ENCODE measurements at regions not wholly inside any gene's neighbourhood (a gene's known extent, or its start where the extent isn't known, plus 50 kb on each side); places are given as distances from the start of the nearest gene placed in this dataset.
"Not testable (repeated sequence)": the region's sequence is repeated elsewhere in the genome, so short reads cannot be mapped to it uniquely, and the experiment has no call there.

- DNase-seq (ENCODE audit: low read depth, low spot score), result no peak
Observed at GRCh38 chr5:158064334-158065123, 205.6 kb upstream of the CLINT1 start.

- DNase-seq (ENCODE audit: low read depth, low spot score), result no peak
Observed at GRCh38 chr5:158063052-158063451, 204.1 kb upstream of the CLINT1 start.

- DNase-seq (ENCODE audit: low read depth, low spot score), result no peak
Observed at GRCh38 chr5:158061451-158061850, 202.5 kb upstream of the CLINT1 start.

- DNase-seq (ENCODE audit: low read depth, low spot score), result no peak
Observed at GRCh38 chr5:158060212-158060611, 201.3 kb upstream of the CLINT1 start.

- DNase-seq (ENCODE audit: low read depth, low spot score), result no peak
Observed at GRCh38 chr5:158058208-158059120, 199.5 kb upstream of the CLINT1 start.

GRCh38 chr5:158056130-158056825, 197.3 kb upstream of the CLINT1 start:
- no peak for DNase-seq (ENCODE audit: low read depth, low spot score)

- DNase-seq (ENCODE audit: low read depth, low spot score), result no peak
Observed at GRCh38 chr5:158055111-158055501, 196.2 kb upstream of the CLINT1 start.

GRCh38 chr5:158054223-158055110, 195.5 kb upstream of the CLINT1 start:
- DNase-seq (ENCODE audit: low read depth, low spot score), result no peak

GRCh38 chr5:158051036-158051435, 192.1 kb upstream of the CLINT1 start:
- no peak for DNase-seq (ENCODE audit: low read depth, low spot score)

- no peak for DNase-seq (ENCODE audit: low read depth, low spot score)
Observed at GRCh38 chr5:158050421-158050820, 191.5 kb upstream of the CLINT1 start.

GRCh38 chr5:158049459-158049858, 190.5 kb upstream of the CLINT1 start:
- no peak for DNase-seq (ENCODE audit: low read depth, low spot score)

GRCh38 chr5:158045696-158046095, 186.8 kb upstream of the CLINT1 start:
- DNase-seq (ENCODE audit: low read depth, low spot score), result no peak

GRCh38 chr5:158039911-158040347, 181.0 kb upstream of the CLINT1 start:
- DNase-seq (ENCODE audit: low read depth, low spot score), result no peak

- DNase-seq (ENCODE audit: low read depth, low spot score), result no peak
Observed at GRCh38 chr5:158039441-158039840, 180.5 kb upstream of the CLINT1 start.

- DNase-seq (ENCODE audit: low read depth, low spot score), result not testable (repeated sequence)
Observed at GRCh38 chr5:158036983-158037595, 178.1 kb upstream of the CLINT1 start.

GRCh38 chr5:158034586-158034985, 175.6 kb upstream of the CLINT1 start:
- not testable (repeated sequence) for DNase-seq (ENCODE audit: low read depth, low spot score)

- DNase-seq (ENCODE audit: low read depth, low spot score), result no peak
Observed at GRCh38 chr5:158033724-158034123, 174.8 kb upstream of the CLINT1 start.

GRCh38 chr5:158033076-158033475, 174.1 kb upstream of the CLINT1 start:
- DNase-seq (ENCODE audit: low read depth, low spot score), result no peak

- DNase-seq (ENCODE audit: low read depth, low spot score), result no peak
Observed at GRCh38 chr5:158032246-158032645, 173.3 kb upstream of the CLINT1 start.

Measured in ELF-1 (cell line).